ENCODE measurements at regions not wholly inside any gene's neighbourhood (a gene's known extent, or its start where the extent isn't known, plus 50 kb on each side); places are given as distances from the start of the nearest gene placed in this dataset.

GRCh38 chr6:139514819-139515218 is 140.4 kb upstream of the CITED2 start:
- no peak for DNase-seq (ENCODE audit: low spot score)

- DNase-seq (ENCODE audit: low spot score) = no peak
Observed at GRCh38 chr6:139510040-139510790, 135.8 kb upstream of the CITED2 start.

GRCh38 chr6:139509167-139509566 is 134.7 kb upstream of the CITED2 start:
- DNase-seq (ENCODE audit: low spot score) = no peak

GRCh38 chr6:139508576-139508975 is 134.1 kb upstream of the CITED2 start:
- no peak for DNase-seq (ENCODE audit: low spot score)

- peak; percentile 31 for DNase-seq (ENCODE audit: low spot score)
Observed at GRCh38 chr6:139508023-139508422, 133.6 kb upstream of the CITED2 start.

GRCh38 chr6:139500977-139501376 is 126.5 kb upstream of the CITED2 start:
- DNase-seq (ENCODE audit: low spot score) = no peak

GRCh38 chr6:139498715-139499114 is 124.3 kb upstream of the CITED2 start:
- DNase-seq (ENCODE audit: low spot score) = no peak

GRCh38 chr6:139497345-139497961 is 123.0 kb upstream of the CITED2 start:
- DNase-seq (ENCODE audit: low spot score) = no peak

GRCh38 chr6:139496654-139497344 is 122.4 kb upstream of the CITED2 start:
- no peak for DNase-seq (ENCODE audit: low spot score)

- no peak for DNase-seq (ENCODE audit: low spot score)
Observed at GRCh38 chr6:139494376-139494990, 120.0 kb upstream of the CITED2 start.

GRCh38 chr6:139490482-139490881 is 116.0 kb upstream of the CITED2 start:
- no peak for DNase-seq (ENCODE audit: low spot score)

GRCh38 chr6:139486476-139486799 is 112.0 kb upstream of the CITED2 start:
- DNase-seq (ENCODE audit: low spot score) = no peak

GRCh38 chr6:139485742-139486475 is 111.5 kb upstream of the CITED2 start:
- no peak for DNase-seq (ENCODE audit: low spot score)

GRCh38 chr6:139485185-139485584 is 110.7 kb upstream of the CITED2 start:
- no peak for DNase-seq (ENCODE audit: low spot score)

GRCh38 chr6:139483079-139483478 is 108.6 kb upstream of the CITED2 start:
- no peak for DNase-seq (ENCODE audit: low spot score)

GRCh38 chr6:139482287-139482686 is 107.8 kb upstream of the CITED2 start:
- no peak for DNase-seq (ENCODE audit: low spot score)

GRCh38 chr6:139480356-139481165 is 106.1 kb upstream of the CITED2 start:
- DNase-seq (ENCODE audit: low spot score) = no peak

GRCh38 chr6:139479433-139480222 is 105.2 kb upstream of the CITED2 start:
- no peak for DNase-seq (ENCODE audit: low spot score)

GRCh38 chr6:139475646-139476045 is 101.2 kb upstream of the CITED2 start:
- DNase-seq (ENCODE audit: low spot score) = no peak

GRCh38 chr6:139475241-139475640 is 100.8 kb upstream of the CITED2 start:
- DNase-seq (ENCODE audit: low spot score) = no peak
